ENCODE measurements at regions not wholly inside any gene's neighbourhood (a gene's known extent, or its start where the extent isn't known, plus 50 kb on each side); places are given as distances from the start of the nearest gene placed in this dataset.

GRCh38 chr12:124627956-124628355 is 60.5 kb upstream of the NCOR2 start:
- TF ChIP-seq TAF1 (IDR thresholded peaks at IDR 0.05; ENCODE audit: borderline replicate concordance, insufficient read depth, low read length) (no peak), POLR2AphosphoS5 (IDR thresholded peaks at IDR 0.05; ENCODE audit: low read depth, low read length) (no peak), REST (IDR thresholded peaks at IDR 0.05; ENCODE audit: insufficient read depth in 1 of 2, low read depth in 2 of 2, low read length in 2 of 2) (no peak), FOXP2 (optimal IDR thresholded peaks at IDR 0.05; ENCODE audit: borderline replicate concordance, extremely low read depth, extremely low read length, insufficient read depth) (no peak)
